ENCODE measurements at regions not wholly inside any gene's neighbourhood (a gene's known extent, or its start where the extent isn't known, plus 50 kb on each side); places are given as distances from the start of the nearest gene placed in this dataset.

- no peak for TF ChIP-seq CTCF (IDR thresholded peaks at IDR 0.05)
- TF ChIP-seq POLR2A (IDR thresholded peaks at IDR 0.05): no peak
These were observed 726.7 kb downstream of the PCDH18 start for GRCh38 chr4:136805617-136806016.
